WTC11 (cell line): ENCODE measurements at regions not wholly inside any gene's neighbourhood (a gene's known extent, or its start where the extent isn't known, plus 50 kb on each side); places are given as distances from the start of the nearest gene placed in this dataset.

Source experiments
- ATAC-seq: fragments of 200-7000 bp; cut with Tn5 transposase; 2 replicates; pipeline ENCODE4 v1.10.0; 2021; ENCODE audit warnings: mild to moderate bottlenecking, moderate library complexity
- CTCF ChIA-PET: fragments of 300-600 bp; sonication (Branson Sonifier 250); formaldehyde crosslinking; loops from one replicate; lab custom pipeline; 2021; ENCODE audit warnings: antibody characterized with exemption; lab: Charles Lee
- POLR2A ChIA-PET: fragments of 350-600 bp; sonication (Branson Sonifier 250); formaldehyde crosslinking; loops from one replicate; lab custom pipeline; 2021; ENCODE audit warnings: antibody characterized with exemption; lab: Charles Lee
- DNase-seq: peaks from one replicate; pipeline ENCODE4 v3.0.0; 2021; ENCODE audit warnings: low spot score
- H3K27ac Mint-ChIP-seq: 2 replicates; pipeline ENCODE4 v1.8.0; 2021; ENCODE audit warnings: mixed read lengths
- H3K27me3 Mint-ChIP-seq: 2 replicates; pipeline ENCODE4 v1.8.0; 2021; ENCODE audit warnings: low read depth, mild to moderate bottlenecking, moderate library complexity, mixed read lengths
- H3K36me3 Mint-ChIP-seq: 2 replicates; pipeline ENCODE4 v1.8.0; 2021; ENCODE audit warnings: mixed read lengths
- H3K4me1 Mint-ChIP-seq: 2 replicates; pipeline ENCODE4 v1.8.0; 2022; ENCODE audit warnings: mixed read lengths
- H3K4me3 Mint-ChIP-seq: 2 replicates; pipeline ENCODE4 v1.8.0; 2021; ENCODE audit warnings: mild to moderate bottlenecking, moderate library complexity, mixed read lengths
- H3K9me3 Mint-ChIP-seq: 2 replicates; pipeline ENCODE4 v1.8.0; 2021; ENCODE audit warnings: mixed read lengths
- CREM ChIP-seq: sonication (generic); formaldehyde crosslinking; IDR thresholded peaks from 2 replicates; pipeline ENCODE4 v1.8.1; 2022; ENCODE audit warnings: mild to moderate bottlenecking, missing genetic modification reagents, moderate library complexity
- ELF4 ChIP-seq: sonication (generic); formaldehyde crosslinking; IDR thresholded peaks from 2 replicates; pipeline ENCODE4 v1.8.1; 2022; ENCODE audit warnings: low read depth, mild to moderate bottlenecking, moderate library complexity, missing genetic modification reagents
- ETV6 ChIP-seq: sonication (generic); formaldehyde crosslinking; IDR thresholded peaks from 2 replicates; pipeline ENCODE4 v1.8.1; 2022; ENCODE audit warnings: mild to moderate bottlenecking, missing genetic modification reagents
- FOXP1 ChIP-seq: sonication (generic); formaldehyde crosslinking; IDR thresholded peaks from 2 replicates; pipeline ENCODE4 v1.8.0; 2022; ENCODE audit warnings: missing genetic modification reagents, mild to moderate bottlenecking, moderate library complexity, borderline replicate concordance
- HMGA2 ChIP-seq: fragments of 250-450 bp; sonication (Bioruptor Pico); IDR thresholded peaks from 2 replicates; pipeline ENCODE4 v1.4.0; 2021; ENCODE audit warnings: mild to moderate bottlenecking, moderate library complexity
- MXD4 ChIP-seq: fragments of 250-450 bp; sonication (Bioruptor Pico); IDR thresholded peaks from 2 replicates; pipeline ENCODE4 v1.8.0; 2021; ENCODE audit warnings: mild to moderate bottlenecking, moderate library complexity, borderline replicate concordance
- NFE2L1 ChIP-seq: sonication (generic); formaldehyde crosslinking; IDR thresholded peaks from 2 replicates; pipeline ENCODE4 v1.8.1; 2023; ENCODE audit warnings: missing genetic modification reagents
- NFYB ChIP-seq: sonication (generic); formaldehyde crosslinking; conservative IDR thresholded peaks from 2 replicates; pipeline ENCODE4 v1.8.0; 2022; ENCODE audit warnings: low read depth, missing genetic modification reagents
- NR1H2 ChIP-seq: sonication (generic); formaldehyde crosslinking; IDR thresholded peaks from 2 replicates; pipeline ENCODE4 v1.9.0; 2021; ENCODE audit warnings: mild to moderate bottlenecking, moderate library complexity, missing genetic modification reagents
- NR2C2 ChIP-seq: sonication (generic); formaldehyde crosslinking; IDR thresholded peaks from 2 replicates; pipeline ENCODE4 v1.8.0; 2022; ENCODE audit warnings: mild to moderate bottlenecking, missing genetic modification reagents
- OVOL2 ChIP-seq: fragments of 250-450 bp; sonication (Bioruptor Pico); IDR thresholded peaks from 2 replicates; pipeline ENCODE4 v1.9.0; 2021; ENCODE audit warnings: mild to moderate bottlenecking, borderline replicate concordance
- RELA ChIP-seq: sonication (generic); formaldehyde crosslinking; IDR thresholded peaks from 2 replicates; pipeline ENCODE4 v1.8.1; 2022; ENCODE audit warnings: missing genetic modification reagents, mild to moderate bottlenecking, borderline replicate concordance
- SP1 ChIP-seq: sonication (generic); formaldehyde crosslinking; conservative IDR thresholded peaks from 2 replicates; pipeline ENCODE4 v1.8.1; 2022; ENCODE audit warnings: missing genetic modification reagents
- USF2 ChIP-seq: sonication (generic); formaldehyde crosslinking; IDR thresholded peaks from 2 replicates; pipeline ENCODE4 v1.8.1; 2023; ENCODE audit warnings: mild to moderate bottlenecking, missing genetic modification reagents, moderate library complexity
- ZNF219 ChIP-seq: sonication (generic); formaldehyde crosslinking; IDR thresholded peaks from 2 replicates; pipeline ENCODE4 v1.8.0; 2023; ENCODE audit warnings: missing genetic modification reagents, mild to moderate bottlenecking, borderline replicate concordance
- ZNF263 ChIP-seq: sonication (generic); formaldehyde crosslinking; IDR thresholded peaks from 2 replicates; pipeline ENCODE4 v1.8.1; 2022; ENCODE audit warnings: low read depth, mild to moderate bottlenecking, moderate library complexity, missing genetic modification reagents
- ZNF281 ChIP-seq: sonication (generic); formaldehyde crosslinking; IDR thresholded peaks from 2 replicates; pipeline ENCODE4 v1.8.0; 2023; ENCODE audit warnings: mild to moderate bottlenecking, missing genetic modification reagents
- ZSCAN18 ChIP-seq: fragments of 250-450 bp; sonication (Bioruptor Pico); IDR thresholded peaks from 2 replicates; pipeline ENCODE4 v2.1.2; 2022; ENCODE audit warnings: mild to moderate bottlenecking, moderate library complexity
- TF ChIP-seq, protein P1 (sequence below): fragments of 200-600 bp; IDR thresholded peaks from 2 replicates; pipeline ENCODE4 v1.8.0; 2022; ENCODE audit warnings: antibody characterized with exemption
- TF ChIP-seq, protein P2 (sequence below): sonication (generic); formaldehyde crosslinking; IDR thresholded peaks from 2 replicates; pipeline ENCODE4 v1.8.1; 2022; ENCODE audit warnings: low read depth, missing genetic modification reagents, borderline replicate concordance
- TF ChIP-seq, protein P3 (sequence below): fragments of 250-450 bp; sonication (Bioruptor Pico); IDR thresholded peaks from 2 replicates; pipeline ENCODE4 v1.9.0; 2021; ENCODE audit warnings: mild to moderate bottlenecking
- TF ChIP-seq, protein P4 (sequence below): sonication (generic); formaldehyde crosslinking; IDR thresholded peaks from 2 replicates; pipeline ENCODE4 v1.8.1; 2023; ENCODE audit warnings: mild to moderate bottlenecking, missing genetic modification reagents, borderline replicate concordance

GRCh38 chr4:151535366-151535765 lies 126.4 kb downstream of the FHIP1A start (continued):
- TF ChIP-seq USF2 (CRISPR knock-in tag) (no peak), OVOL2 (CRISPR knock-in tag) (no peak)
- TF ChIP-seq, protein P1, sequence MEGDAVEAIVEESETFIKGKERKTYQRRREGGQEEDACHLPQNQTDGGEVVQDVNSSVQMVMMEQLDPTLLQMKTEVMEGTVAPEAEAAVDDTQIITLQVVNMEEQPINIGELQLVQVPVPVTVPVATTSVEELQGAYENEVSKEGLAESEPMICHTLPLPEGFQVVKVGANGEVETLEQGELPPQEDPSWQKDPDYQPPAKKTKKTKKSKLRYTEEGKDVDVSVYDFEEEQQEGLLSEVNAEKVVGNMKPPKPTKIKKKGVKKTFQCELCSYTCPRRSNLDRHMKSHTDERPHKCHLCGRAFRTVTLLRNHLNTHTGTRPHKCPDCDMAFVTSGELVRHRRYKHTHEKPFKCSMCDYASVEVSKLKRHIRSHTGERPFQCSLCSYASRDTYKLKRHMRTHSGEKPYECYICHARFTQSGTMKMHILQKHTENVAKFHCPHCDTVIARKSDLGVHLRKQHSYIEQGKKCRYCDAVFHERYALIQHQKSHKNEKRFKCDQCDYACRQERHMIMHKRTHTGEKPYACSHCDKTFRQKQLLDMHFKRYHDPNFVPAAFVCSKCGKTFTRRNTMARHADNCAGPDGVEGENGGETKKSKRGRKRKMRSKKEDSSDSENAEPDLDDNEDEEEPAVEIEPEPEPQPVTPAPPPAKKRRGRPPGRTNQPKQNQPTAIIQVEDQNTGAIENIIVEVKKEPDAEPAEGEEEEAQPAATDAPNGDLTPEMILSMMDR, result no peak

GRCh38 chr4:151537687-151538086 lies 128.7 kb downstream of the FHIP1A start:
- no peak for ATAC-seq
- ChIA-PET CTCF (interaction anchor here (1.4 kb wide), 1 partner anchor 48 kb away, joined by 5 read pairs; no protein-coding TSS in a partner anchor), POLR2A (no interaction called here)
- DNase-seq, result no peak
- no peak overlapping the region for H3K27ac Mint-ChIP-seq
- H3K36me3 Mint-ChIP-seq, result peaks cover 13% of the 10 kb centered on the region
- H3K27me3 Mint-ChIP-seq, result no peaks in the 10 kb centered on the region
- H3K4me3 Mint-ChIP-seq, result no peak overlapping the region
- H3K4me1 Mint-ChIP-seq, result peaks cover 54% of the 10 kb centered on the region
- no peaks in the 10 kb centered on the region for H3K9me3 Mint-ChIP-seq
- TF ChIP-seq CREM (CRISPR knock-in tag) (no peak), NFYB (CRISPR knock-in tag) (no peak), NR2C2 (CRISPR knock-in tag) (no peak), NFE2L1 (no peak), ZNF263 (CRISPR knock-in tag) (no peak)
- TF ChIP-seq, protein P2, sequence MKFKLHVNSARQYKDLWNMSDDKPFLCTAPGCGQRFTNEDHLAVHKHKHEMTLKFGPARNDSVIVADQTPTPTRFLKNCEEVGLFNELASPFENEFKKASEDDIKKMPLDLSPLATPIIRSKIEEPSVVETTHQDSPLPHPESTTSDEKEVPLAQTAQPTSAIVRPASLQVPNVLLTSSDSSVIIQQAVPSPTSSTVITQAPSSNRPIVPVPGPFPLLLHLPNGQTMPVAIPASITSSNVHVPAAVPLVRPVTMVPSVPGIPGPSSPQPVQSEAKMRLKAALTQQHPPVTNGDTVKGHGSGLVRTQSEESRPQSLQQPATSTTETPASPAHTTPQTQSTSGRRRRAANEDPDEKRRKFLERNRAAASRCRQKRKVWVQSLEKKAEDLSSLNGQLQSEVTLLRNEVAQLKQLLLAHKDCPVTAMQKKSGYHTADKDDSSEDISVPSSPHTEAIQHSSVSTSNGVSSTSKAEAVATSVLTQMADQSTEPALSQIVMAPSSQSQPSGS, result no peak

- no peak overlapping the region for H3K27ac Mint-ChIP-seq
- H3K4me1 Mint-ChIP-seq, result peaks cover 54% of the 10 kb centered on the region
- DNase-seq (no peak), ATAC-seq (no peak)
- CTCF ChIA-PET, result interaction anchor here (0.7 kb wide), 1 partner anchor 533 kb away, joined by 3 read pairs; no protein-coding TSS in a partner anchor
- H3K9me3 Mint-ChIP-seq, result no peaks in the 10 kb centered on the region
- H3K27me3 Mint-ChIP-seq, result no peaks in the 10 kb centered on the region
- H3K36me3 Mint-ChIP-seq, result peaks cover 13% of the 10 kb centered on the region
- no peak overlapping the region for H3K4me3 Mint-ChIP-seq
- POLR2A ChIA-PET, result interaction anchor here (0.7 kb wide), 1 partner anchor 292 kb away, joined by 4 read pairs; no protein-coding TSS in a partner anchor
- TF ChIP-seq ZNF219 (no peak), FOXP1 (CRISPR knock-in tag) (no peak), ZNF281 (no peak), ELF4 (CRISPR knock-in tag) (no peak), RELA (CRISPR knock-in tag) (no peak), MXD4 (CRISPR knock-in tag) (no peak), NR1H2 (CRISPR knock-in tag) (no peak), ZSCAN18 (CRISPR knock-in tag) (no peak), ETV6 (CRISPR knock-in tag) (no peak), SP1 (CRISPR knock-in tag) (no peak), HMGA2 (no peak)
- TF ChIP-seq, protein P3, sequence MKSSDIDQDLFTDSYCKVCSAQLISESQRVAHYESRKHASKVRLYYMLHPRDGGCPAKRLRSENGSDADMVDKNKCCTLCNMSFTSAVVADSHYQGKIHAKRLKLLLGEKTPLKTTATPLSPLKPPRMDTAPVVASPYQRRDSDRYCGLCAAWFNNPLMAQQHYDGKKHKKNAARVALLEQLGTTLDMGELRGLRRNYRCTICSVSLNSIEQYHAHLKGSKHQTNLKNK (CRISPR knock-in tag), result no peak
- TF ChIP-seq, protein P4, sequence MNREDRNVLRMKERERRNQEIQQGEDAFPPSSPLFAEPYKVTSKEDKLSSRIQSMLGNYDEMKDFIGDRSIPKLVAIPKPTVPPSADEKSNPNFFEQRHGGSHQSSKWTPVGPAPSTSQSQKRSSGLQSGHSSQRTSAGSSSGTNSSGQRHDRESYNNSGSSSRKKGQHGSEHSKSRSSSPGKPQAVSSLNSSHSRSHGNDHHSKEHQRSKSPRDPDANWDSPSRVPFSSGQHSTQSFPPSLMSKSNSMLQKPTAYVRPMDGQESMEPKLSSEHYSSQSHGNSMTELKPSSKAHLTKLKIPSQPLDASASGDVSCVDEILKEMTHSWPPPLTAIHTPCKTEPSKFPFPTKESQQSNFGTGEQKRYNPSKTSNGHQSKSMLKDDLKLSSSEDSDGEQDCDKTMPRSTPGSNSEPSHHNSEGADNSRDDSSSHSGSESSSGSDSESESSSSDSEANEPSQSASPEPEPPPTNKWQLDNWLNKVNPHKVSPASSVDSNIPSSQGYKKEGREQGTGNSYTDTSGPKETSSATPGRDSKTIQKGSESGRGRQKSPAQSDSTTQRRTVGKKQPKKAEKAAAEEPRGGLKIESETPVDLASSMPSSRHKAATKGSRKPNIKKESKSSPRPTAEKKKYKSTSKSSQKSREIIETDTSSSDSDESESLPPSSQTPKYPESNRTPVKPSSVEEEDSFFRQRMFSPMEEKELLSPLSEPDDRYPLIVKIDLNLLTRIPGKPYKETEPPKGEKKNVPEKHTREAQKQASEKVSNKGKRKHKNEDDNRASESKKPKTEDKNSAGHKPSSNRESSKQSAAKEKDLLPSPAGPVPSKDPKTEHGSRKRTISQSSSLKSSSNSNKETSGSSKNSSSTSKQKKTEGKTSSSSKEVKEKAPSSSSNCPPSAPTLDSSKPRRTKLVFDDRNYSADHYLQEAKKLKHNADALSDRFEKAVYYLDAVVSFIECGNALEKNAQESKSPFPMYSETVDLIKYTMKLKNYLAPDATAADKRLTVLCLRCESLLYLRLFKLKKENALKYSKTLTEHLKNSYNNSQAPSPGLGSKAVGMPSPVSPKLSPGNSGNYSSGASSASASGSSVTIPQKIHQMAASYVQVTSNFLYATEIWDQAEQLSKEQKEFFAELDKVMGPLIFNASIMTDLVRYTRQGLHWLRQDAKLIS (CRISPR knock-in tag), result no peak
These were observed 130.0 kb downstream of the FHIP1A start for GRCh38 chr4:151538963-151539362.
